ENCODE measurements at regions not wholly inside any gene's neighbourhood (a gene's known extent, or its start where the extent isn't known, plus 50 kb on each side); places are given as distances from the start of the nearest gene placed in this dataset.

GRCh38 chr1:95650631-95651030 is 416.6 kb downstream of the RWDD3 start:
- TF ChIP-seq CTCF (IDR thresholded peaks at IDR 0.05): no peak
- no peak for TF ChIP-seq POLR2A (IDR thresholded peaks at IDR 0.05; ENCODE audit: low read depth)
